ENCODE measurements at regions not wholly inside any gene's neighbourhood (a gene's known extent, or its start where the extent isn't known, plus 50 kb on each side); places are given as distances from the start of the nearest gene placed in this dataset.

DNA sequence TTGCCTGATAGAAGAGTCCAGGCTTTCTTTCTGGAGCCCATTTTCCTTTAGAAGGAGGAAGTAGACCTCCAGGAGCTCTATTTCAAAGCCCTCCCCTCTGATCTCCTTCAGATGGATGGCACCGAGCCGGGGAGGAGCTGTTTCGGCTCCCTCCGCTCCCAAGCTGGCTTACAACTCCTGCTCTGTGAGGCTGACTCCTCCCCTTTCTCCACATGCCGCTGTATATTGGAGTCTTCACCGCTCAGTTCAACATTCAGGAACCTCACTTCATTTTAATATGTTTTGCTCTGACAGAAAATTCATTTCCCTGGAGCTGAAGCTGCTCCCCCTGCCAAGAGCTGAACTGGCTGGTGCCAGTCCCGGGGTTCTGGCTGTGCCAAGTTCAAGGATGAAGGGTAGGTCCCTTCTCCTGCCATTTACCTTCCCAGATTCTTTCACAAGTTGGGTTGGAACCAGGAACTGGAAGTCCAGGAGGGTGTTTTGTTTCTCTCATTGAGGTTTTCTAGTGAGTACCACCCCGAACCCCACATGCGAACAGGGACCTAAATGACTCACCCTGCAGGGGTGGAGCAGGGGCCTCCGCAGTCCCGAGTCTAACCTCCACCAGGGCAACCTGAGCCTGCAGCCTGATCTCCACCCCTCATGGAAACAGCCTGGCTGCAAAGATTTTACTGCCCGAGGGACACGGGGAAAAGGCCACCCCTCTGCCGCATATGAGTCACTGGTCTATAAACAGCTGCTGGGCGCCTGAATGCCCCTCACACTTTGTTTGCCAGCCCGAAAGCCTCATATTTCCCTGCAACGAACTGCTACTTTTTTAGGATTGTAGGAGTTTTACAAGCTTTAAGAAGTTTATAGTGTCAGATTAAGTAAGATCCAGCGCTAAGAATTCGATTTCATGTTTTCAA is 68.6 kb upstream of the FOXA2 start:
- no peak for TF ChIP-seq EZH2 (IDR thresholded peaks at IDR 0.05; ENCODE audit: low read length, missing control alignments)
- TF ChIP-seq, protein P1, sequence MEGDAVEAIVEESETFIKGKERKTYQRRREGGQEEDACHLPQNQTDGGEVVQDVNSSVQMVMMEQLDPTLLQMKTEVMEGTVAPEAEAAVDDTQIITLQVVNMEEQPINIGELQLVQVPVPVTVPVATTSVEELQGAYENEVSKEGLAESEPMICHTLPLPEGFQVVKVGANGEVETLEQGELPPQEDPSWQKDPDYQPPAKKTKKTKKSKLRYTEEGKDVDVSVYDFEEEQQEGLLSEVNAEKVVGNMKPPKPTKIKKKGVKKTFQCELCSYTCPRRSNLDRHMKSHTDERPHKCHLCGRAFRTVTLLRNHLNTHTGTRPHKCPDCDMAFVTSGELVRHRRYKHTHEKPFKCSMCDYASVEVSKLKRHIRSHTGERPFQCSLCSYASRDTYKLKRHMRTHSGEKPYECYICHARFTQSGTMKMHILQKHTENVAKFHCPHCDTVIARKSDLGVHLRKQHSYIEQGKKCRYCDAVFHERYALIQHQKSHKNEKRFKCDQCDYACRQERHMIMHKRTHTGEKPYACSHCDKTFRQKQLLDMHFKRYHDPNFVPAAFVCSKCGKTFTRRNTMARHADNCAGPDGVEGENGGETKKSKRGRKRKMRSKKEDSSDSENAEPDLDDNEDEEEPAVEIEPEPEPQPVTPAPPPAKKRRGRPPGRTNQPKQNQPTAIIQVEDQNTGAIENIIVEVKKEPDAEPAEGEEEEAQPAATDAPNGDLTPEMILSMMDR (conservative IDR thresholded peaks at IDR 0.05 in 1 of 2, IDR thresholded peaks at IDR 0.05 in 1 of 2; ENCODE audit: low read depth in 1 of 2, low read length in 2 of 2), result no peak
